GM18499 (cell line): ENCODE measurements at regions not wholly inside any gene's neighbourhood (a gene's known extent, or its start where the extent isn't known, plus 50 kb on each side); places are given as distances from the start of the nearest gene placed in this dataset.

Experiments
- ATAC-seq: cut with Tn5 transposase; IDR thresholded peaks from one replicate; pipeline ENCODE4 v1.9.1; 2021; ENCODE audit warnings: moderate number of reproducible peaks; ENCODE audit not compliant: insufficient read depth, unreplicated experiment

DNA sequence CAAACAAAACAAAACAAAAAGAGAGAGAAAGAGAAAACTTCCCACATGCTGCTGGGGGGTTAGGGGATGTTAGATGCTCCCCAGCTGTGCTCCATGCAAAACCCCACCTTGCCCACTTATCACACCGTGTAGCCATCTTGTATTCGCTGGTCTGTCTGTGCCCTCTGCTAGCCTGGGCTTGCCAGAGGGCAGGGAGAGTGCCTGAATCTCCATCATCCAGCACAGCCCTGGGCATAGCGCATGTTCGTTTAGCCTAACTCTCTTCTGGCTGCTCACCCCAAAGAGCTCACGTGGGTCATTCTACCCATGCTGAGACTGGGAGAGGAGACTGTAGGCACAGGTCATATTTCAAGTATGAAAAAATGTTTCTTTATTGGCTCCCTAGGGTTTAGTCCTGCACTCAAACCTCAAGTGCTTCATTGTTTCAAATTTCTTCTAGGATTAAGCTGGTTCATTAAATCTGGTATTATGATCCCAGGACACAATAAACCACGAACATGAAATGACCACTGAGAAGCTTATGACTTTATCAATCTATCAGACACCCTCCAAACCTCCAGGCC, 100.5 kb downstream of the KCNF1 start:
- no peak for ATAC-seq

DNA sequence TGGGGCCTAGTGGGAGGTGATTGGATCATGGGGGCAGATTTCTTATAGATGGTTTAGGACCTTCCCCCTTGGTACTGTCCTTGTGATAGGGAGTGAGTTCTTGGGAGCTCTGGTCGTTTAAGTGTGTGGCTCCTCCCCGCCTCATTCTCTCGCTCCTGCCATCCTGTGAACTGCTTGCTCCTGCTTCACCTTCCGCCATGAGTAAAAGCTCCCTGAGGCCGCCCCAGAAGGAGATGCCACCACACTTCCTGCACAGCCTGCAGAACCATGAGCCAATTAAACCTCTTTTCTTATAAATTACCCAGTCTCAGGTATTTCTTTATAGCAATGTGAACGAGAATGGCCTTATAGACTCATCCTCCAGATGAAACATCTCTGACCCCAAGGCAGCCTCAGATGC, 101.5 kb downstream of the KCNF1 start:
- no peak for ATAC-seq

GRCh38 chr2:11014026-11014425, 102.3 kb downstream of the KCNF1 start:
- ATAC-seq, result no peak

DNA sequence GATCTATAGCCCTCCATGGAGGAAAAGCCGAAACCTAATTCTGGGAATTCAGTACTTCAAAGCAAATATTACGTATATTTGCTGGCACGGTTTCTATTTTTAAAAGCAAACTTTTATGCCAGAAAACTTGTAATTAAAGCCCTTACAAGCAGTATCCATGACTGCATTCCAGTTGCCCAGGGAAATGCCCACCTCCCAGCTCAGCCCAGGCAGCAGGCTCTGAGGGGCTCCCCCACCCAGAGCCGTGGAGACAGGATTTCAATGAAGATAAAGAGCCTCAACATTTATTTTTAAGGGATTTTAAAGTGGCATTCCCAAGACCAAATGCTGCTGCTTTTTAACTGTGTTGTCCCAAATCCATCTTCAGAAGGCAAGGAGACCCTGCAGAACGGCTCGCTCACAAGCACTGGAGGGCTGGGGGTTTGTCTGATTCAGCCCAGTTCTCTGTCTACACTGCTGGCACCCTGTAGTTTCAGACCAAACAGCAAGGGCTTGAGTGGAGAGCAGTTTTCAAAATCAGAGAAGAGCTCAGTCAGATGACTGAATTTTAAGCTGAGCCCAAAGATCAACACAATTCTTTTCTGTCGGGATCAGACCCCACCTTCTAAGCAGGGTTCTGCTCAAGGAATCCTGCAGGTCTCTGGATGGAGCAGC, 105.1 kb downstream of the KCNF1 start:
- ATAC-seq, result no peak

- no peak for ATAC-seq
These were observed 106.2 kb downstream of the KCNF1 start for GRCh38 chr2:11017921-11018320.

GRCh38 chr2:11018651-11019185, 107.0 kb downstream of the KCNF1 start:
- no peak for ATAC-seq

DNA sequence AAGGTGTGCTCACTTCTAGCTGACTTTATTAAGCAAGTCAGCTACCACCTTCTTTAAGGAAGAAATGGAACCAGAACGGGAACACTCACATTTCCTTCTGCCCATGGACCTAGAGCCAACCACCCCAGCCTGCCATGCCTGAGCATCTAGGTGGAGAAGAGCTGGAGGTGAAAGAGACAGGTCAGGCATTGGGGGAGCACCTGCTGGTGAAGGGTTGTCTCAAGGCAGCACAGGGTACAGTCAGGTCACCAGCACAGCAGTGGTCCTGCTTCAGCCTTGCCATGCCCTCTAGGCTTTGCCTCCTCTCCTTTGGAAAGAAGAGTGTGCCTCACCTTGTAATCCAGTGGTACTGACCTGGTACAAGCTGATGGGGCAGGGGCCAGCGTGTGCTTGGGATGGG, 107.9 kb downstream of the KCNF1 start:
- ATAC-seq, result no peak

- ATAC-seq, result no peak
These were observed 110.3 kb downstream of the KCNF1 start for GRCh38 chr2:11022064-11022463.

DNA sequence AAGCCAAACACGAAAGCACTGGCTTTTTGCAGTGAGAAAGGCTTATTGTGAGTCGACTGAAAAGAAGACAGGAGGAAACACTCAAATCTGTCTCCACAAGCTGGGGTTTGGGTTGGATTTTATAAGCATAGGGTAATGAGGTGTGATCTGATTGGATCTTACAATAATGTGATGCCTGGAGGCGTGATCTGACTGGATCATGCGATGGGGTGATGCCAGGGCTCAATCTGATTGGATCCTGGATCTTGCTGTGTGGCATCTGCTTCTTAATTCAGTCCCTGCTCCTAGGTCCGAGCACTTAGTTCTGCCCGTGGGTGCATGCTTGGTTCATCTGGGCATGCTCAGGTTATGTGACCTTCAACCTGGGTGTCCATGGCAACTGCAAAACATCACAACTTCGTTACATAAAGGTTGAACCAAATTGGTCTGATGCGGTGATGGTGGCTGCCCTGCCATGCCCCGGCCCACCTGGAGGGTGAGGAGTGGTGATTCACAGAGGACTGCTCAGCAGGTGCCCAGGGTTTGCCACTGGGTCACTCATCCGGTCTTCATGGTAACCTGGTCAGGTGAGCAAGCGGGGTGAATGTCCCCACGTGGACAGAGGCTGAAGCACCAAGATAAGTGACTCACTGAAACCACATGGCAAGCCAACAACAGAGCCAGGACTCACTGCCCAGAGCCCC, 111.0 kb downstream of the KCNF1 start:
- no peak for ATAC-seq

DNA sequence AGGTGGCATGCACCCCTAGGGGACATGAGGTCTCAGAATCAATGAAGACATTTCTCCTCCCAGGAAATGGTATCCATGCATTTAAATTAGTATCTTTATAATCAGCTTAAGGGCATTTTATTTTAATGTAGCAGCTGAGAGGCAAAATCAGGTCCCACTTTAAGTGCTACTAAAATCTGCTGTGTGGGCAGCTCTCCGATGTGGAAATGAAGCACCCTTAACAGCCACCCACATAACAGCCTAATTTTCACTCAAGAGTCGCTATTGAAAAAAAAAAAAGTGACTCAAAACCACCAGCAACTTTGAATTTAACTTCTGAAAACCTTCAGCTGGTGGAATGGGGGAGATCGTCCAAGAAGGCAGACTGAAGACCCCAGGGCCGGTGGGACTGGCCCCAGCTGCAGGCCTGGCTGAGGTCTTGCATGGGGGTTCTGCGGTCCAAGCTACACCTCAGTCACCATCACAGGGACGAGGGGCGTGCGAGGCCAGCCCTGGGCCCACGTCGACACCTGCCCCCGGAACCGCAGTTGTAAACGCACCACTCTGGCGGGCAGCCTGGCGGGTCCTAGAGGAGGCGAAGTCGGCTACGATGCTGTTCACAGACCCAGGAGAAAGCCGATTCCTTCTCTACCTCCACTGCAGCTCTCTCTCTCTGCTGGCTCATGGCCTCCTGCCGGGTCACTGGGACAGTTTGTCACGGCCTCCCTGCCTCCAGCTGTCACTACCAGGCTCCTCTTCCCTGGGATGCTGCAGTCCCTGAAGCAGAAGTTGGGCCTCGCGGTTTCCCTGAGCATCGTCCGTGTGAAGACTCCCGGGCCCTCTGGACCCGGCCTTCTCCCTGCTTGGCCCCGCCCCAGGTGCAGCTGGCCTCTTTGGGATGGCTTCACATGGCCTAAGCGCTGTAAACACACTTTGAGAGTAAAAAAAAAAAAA, 111.9 kb downstream of the KCNF1 start:
- ATAC-seq, result no peak

DNA sequence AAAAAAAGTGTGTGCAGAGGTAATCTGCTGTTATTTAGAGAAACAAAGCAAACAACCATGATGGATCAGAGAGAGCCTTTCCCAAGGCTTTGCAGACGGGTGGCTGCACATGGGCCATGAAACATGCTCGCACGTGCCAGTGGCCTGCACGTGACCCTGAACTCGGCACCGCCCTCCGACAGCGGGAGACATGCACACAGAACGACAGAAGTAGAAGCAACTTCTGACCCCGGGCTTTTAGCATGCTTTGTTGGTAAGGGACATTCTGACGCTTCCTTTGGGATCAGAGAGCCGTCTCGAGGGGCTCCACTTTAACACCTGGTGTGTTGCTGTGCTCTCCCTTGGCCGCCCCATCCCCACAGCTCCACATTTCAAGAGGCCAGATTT, 112.5 kb downstream of the KCNF1 start:
- ATAC-seq, result no peak

DNA sequence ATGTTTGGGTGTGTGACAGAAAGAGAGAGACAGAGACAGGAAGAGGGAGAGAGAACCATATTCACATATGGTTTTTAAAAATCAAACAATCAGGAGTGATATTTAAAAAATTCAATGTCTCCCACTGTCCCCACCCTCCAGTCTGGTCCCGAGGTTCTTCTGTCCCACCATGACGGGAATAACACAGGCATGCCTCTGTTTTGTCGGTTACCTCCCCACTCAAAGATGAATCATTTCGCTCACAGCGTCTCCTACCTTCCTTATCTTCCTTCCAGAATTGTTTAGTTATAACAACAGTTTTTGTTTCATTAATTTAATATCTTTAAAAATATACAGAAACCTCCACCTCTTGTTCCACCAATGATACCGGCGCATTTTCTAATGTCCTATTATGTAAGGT, 113.0 kb downstream of the KCNF1 start:
- no peak for ATAC-seq

DNA sequence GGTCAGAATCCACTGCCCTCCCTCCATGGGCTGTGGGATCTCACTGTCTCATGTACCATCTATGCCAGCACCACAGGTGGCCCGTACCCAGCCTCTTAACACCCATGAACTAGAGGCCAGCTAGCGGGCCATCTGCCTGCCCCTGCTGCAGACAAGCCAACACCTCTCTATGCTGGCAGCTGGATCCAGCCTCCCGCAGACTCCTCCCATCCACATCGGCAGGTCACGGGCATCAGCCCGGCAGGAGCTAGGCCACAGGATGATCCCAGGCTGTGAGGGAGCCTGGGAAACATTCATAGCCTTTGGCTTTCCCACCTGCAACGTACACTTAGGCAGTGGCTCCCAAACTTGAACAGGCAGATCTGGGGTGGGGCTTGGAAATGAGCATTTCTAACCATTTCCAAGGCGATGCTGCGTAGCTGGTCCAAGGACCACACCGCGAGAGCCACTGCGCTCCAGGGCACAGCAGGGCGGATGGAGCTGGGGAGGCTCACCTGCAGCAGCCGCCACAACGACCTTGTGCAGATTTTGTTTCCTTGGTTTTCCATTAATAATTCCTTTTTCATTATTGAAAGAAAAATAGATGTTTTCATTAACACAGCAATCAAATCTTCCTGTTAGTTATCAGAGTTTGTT, 114.7 kb downstream of the KCNF1 start:
- no peak for ATAC-seq

- no peak for ATAC-seq
These were observed 115.5 kb downstream of the KCNF1 start for GRCh38 chr2:11027195-11027594.

DNA sequence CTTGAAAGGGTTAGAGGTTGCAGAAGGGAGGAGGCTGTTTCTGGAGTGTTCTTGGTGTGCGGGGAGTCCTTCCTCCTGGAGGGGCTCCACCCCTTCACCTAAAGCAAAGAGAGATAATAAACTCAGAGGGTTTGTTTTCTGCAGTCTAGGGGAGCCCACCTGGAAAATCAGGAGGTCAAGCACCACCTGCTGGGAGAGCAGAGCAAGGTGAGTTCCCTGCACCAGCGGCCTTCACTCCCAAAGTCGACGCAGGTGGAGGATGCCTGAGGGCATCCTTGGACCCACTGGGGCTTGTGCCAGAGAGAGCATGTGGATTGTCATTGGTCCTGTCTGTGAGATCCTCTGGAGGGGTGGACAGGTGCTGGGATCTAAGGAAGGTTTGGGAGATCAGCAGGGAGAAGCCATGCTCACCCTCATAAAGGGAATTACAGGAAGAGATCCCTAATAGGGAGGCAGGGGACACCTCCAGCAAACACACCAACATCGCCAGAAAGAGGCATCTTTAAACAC, 116.7 kb downstream of the KCNF1 start:
- no peak for ATAC-seq

DNA sequence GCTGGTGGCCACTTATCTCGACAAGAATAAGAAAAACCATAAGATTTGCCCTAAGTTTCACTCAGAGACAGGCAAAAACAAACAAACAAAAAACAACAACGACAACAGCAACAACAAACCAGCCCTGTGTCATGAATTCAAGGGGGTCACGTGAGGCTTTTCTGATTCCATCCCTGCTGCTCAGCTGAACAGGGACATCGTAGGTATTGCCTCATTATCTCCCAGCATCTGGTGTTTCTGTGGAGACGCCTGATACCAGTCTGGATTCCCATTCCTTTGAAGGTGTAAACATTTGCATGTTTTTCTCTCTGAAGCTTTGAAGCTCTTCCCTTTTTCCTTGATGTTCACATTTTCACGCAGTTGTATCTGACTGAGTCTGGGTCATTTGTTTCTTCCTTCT, 117.4 kb downstream of the KCNF1 start:
- no peak for ATAC-seq

DNA sequence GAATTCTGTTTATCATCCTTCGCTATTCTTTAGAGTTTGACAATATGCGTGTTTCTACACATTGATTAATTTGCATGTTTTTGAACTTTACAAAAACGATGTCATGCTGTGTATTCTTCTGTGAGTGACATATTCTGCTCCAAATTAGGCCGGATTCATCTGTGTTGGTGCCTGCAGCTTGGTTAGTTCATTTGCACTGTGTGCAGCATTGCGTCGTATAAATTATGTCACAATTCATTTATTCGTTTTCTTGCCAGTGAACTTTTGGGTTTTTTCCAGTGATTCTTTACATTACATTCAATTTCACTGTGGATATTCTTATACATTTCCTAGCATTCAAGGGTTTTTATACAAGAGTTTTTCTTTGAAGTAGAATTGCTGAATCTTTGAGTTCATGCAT, 118.3 kb downstream of the KCNF1 start:
- ATAC-seq, result no peak

- ATAC-seq, result no peak
These were observed 119.2 kb downstream of the KCNF1 start for GRCh38 chr2:11030909-11031308.

- no peak for ATAC-seq
These were observed 120.1 kb downstream of the KCNF1 start for GRCh38 chr2:11031876-11032275.

- ATAC-seq, result no peak
These were observed 120.7 kb downstream of the KCNF1 start for GRCh38 chr2:11032396-11032795.
